HG03378 (cell line): ENCODE measurements at regions not wholly inside any gene's neighbourhood (a gene's known extent, or its start where the extent isn't known, plus 50 kb on each side); places are given as distances from the start of the nearest gene placed in this dataset.

Experiments
- ATAC-seq: cut with Tn5 transposase; IDR thresholded peaks from one replicate; pipeline ENCODE4 v1.9.1; 2021; ENCODE audit warnings: mild to moderate bottlenecking, moderate library complexity; ENCODE audit not compliant: unreplicated experiment

- no peak for ATAC-seq
These were observed 137.4 kb upstream of the RBMS1 start for GRCh38 chr2:160630801-160631590.

GRCh38 chr2:160632084-160632975 lies 138.7 kb upstream of the RBMS1 start:
- ATAC-seq: no peak

- ATAC-seq: no peak
These were observed 140.8 kb upstream of the RBMS1 start for GRCh38 chr2:160634436-160634835.

GRCh38 chr2:160635488-160635887 lies 141.9 kb upstream of the RBMS1 start:
- ATAC-seq: no peak

- no peak for ATAC-seq
These were observed 145.9 kb upstream of the RBMS1 start for GRCh38 chr2:160639472-160639871.

GRCh38 chr2:160646684-160647444 lies 153.3 kb upstream of the RBMS1 start:
- no peak for ATAC-seq

- no peak for ATAC-seq
These were observed 154.5 kb upstream of the RBMS1 start for GRCh38 chr2:160647967-160648685.

- no peak for ATAC-seq
These were observed 156.1 kb upstream of the RBMS1 start for GRCh38 chr2:160649698-160650097.

- ATAC-seq: no peak
These were observed 156.8 kb upstream of the RBMS1 start for GRCh38 chr2:160650196-160651118.

- ATAC-seq: peak; percentile 12
These were observed 158.0 kb upstream of the RBMS1 start for GRCh38 chr2:160651416-160652200.

- peak; percentile 61 for ATAC-seq
These were observed 158.6 kb upstream of the RBMS1 start for GRCh38 chr2:160652236-160652635.

- no peak for ATAC-seq
These were observed 163.6 kb upstream of the RBMS1 start for GRCh38 chr2:160657196-160657595.

GRCh38 chr2:160658851-160659250 lies 165.2 kb upstream of the RBMS1 start:
- ATAC-seq: no peak

GRCh38 chr2:160660741-160661140 lies 167.1 kb upstream of the RBMS1 start:
- ATAC-seq: no peak

- ATAC-seq: no peak
These were observed 171.1 kb upstream of the RBMS1 start for GRCh38 chr2:160664603-160665140.

GRCh38 chr2:160666154-160667060 lies 172.8 kb upstream of the RBMS1 start:
- ATAC-seq: peak; percentile 89

- ATAC-seq: no peak
These were observed 174.2 kb upstream of the RBMS1 start for GRCh38 chr2:160667811-160668210.
